IMR-90 (cell line): ENCODE measurements at regions not wholly inside any gene's neighbourhood (a gene's known extent, or its start where the extent isn't known, plus 50 kb on each side); places are given as distances from the start of the nearest gene placed in this dataset.

Source experiments
- ATAC-seq: fragments of 200-7000 bp; cut with Tn5 transposase; 2 replicates; pipeline ENCODE4 v1.9.1; 2020; ENCODE audit warnings: low read depth, mild to moderate bottlenecking, moderate library complexity
- BruUV-seq: library from RNA; stranded (reverse); fragments of 400-500 nt; replicated peaks from 2 replicates; lab custom pipeline; 2021; lab: Mats Ljungman, UMichigan
- CTCF ChIA-PET: fragments of 300-600 bp; formaldehyde crosslinking; extraction: SDS; loops from one replicate; lab custom pipeline; 2021; ENCODE audit warnings: antibody characterized with exemption; lab: Yijun Ruan, JAX
- POLR2A ChIA-PET: fragments of 300-600 bp; sonication (Branson Sonifier 250); formaldehyde crosslinking; loops from one replicate; lab custom pipeline; 2022; ENCODE audit warnings: antibody characterized with exemption; ENCODE audit not compliant: unreplicated experiment; lab: Charles Lee
- DNase-seq: peaks from one replicate; pipeline ENCODE4 v3.0.0; 2013
- H2AFZ ChIP-seq: replicated peaks from 2 replicates; pipeline ENCODE3; 2013; ENCODE audit warnings: low read length, mild to moderate bottlenecking; ENCODE audit not compliant: poor library complexity
- H2AK5ac ChIP-seq: 2 replicates; pipeline ENCODE4 v1.6.1; 2013; ENCODE audit warnings: low read depth, low read length, inconsistent platforms
- H2AK9ac ChIP-seq: replicated peaks from 2 replicates; pipeline ENCODE3; 2013; ENCODE audit warnings: mild to moderate bottlenecking, low read depth, low read length, moderate library complexity; ENCODE audit not compliant: poor library complexity
- H2BK120ac ChIP-seq: 2 replicates; pipeline ENCODE4 v1.6.1; 2013; ENCODE audit warnings: low read depth, low read length, inconsistent platforms
- H2BK15ac ChIP-seq: 3 replicates; pipeline ENCODE4 v1.6.1; 2013; ENCODE audit warnings: low read depth, low read length, inconsistent platforms
- H2BK20ac ChIP-seq: 2 replicates; pipeline ENCODE4 v1.6.1; 2013; ENCODE audit warnings: low read depth, mild to moderate bottlenecking, inconsistent platforms, low read length, moderate library complexity
- H2BK5ac ChIP-seq: 2 replicates; pipeline ENCODE4 v1.6.1; 2013; ENCODE audit warnings: mild to moderate bottlenecking, low read depth, low read length, inconsistent platforms; ENCODE audit not compliant: poor library complexity, severe bottlenecking
- H3K14ac ChIP-seq: replicated peaks from 2 replicates; pipeline ENCODE4 v1.6.1; 2013; ENCODE audit warnings: low read depth, low read length, inconsistent platforms
- H3K18ac ChIP-seq: 2 replicates; pipeline ENCODE4 v1.6.1; 2013; ENCODE audit warnings: low read depth, low read length, control low read depth
- H3K23ac ChIP-seq: 2 replicates; pipeline ENCODE4 v1.6.1; 2013; ENCODE audit warnings: low read depth, low read length, inconsistent platforms
- H3K27ac ChIP-seq: 2 replicates; pipeline ENCODE4 v1.5.1; 2013; ENCODE audit warnings: mild to moderate bottlenecking, control low read depth, low read length; ENCODE audit not compliant: insufficient read depth
- H3K27me3 ChIP-seq: 2 replicates; pipeline ENCODE4 v1.6.1; 2013; ENCODE audit warnings: low read length; ENCODE audit not compliant: control insufficient read depth, insufficient read depth
- H3K36me3 ChIP-seq: 2 replicates; pipeline ENCODE4 v1.6.1; 2013; ENCODE audit warnings: low read length, mixed read lengths; ENCODE audit not compliant: control insufficient read depth, insufficient read depth
- H3K4ac ChIP-seq: 2 replicates; pipeline ENCODE4 v1.6.1; 2013; ENCODE audit warnings: low read depth, low read length, inconsistent platforms
- H3K4me1 ChIP-seq: 2 replicates; pipeline ENCODE4 v1.6.1; 2013; ENCODE audit warnings: low read length, mixed read lengths; ENCODE audit not compliant: control insufficient read depth, insufficient read depth
- H3K4me2 ChIP-seq: 2 replicates; pipeline ENCODE4 v1.6.1; 2013; ENCODE audit warnings: low read depth, mild to moderate bottlenecking, control low read depth, low read length, moderate library complexity
- H3K4me3 ChIP-seq: 2 replicates; pipeline ENCODE4 v1.5.1; 2013; ENCODE audit warnings: low read depth, mild to moderate bottlenecking, control low read depth, low read length, moderate library complexity; ENCODE audit not compliant: insufficient read depth
- H3K56ac ChIP-seq: 2 replicates; pipeline ENCODE4 v1.6.1; 2013; ENCODE audit warnings: low read length, inconsistent platforms; ENCODE audit not compliant: insufficient read depth; ENCODE audit errors: extremely low read depth
- H3K79me1 ChIP-seq, 2 experiments: 2 replicates each; pipeline ENCODE4 v1.6.1; 2013; ENCODE audit warnings: low read length in 2 of 2, inconsistent platforms in 1 of 2, low read depth in 1 of 2
- H3K9ac ChIP-seq: 2 replicates; pipeline ENCODE4 v1.6.1; 2013; ENCODE audit warnings: low read depth, low read length, control low read depth
- H3K9me1 ChIP-seq: 2 replicates; pipeline ENCODE4 v1.6.1; 2013; ENCODE audit warnings: low read length, inconsistent platforms; ENCODE audit not compliant: insufficient read depth
- H3K9me3 ChIP-seq: 2 replicates; pipeline ENCODE4 v1.6.1; 2013; ENCODE audit warnings: low read length; ENCODE audit not compliant: control insufficient read depth, insufficient read depth
- H4K20me1 ChIP-seq: 2 replicates; pipeline ENCODE4 v1.6.1; 2013; ENCODE audit warnings: low read length, inconsistent platforms; ENCODE audit not compliant: insufficient read depth
- H4K5ac ChIP-seq: 2 replicates; pipeline ENCODE4 v1.6.1; 2013; ENCODE audit warnings: mild to moderate bottlenecking, low read depth, low read length, control low read depth
- H4K8ac ChIP-seq, 2 experiments: 2 replicates each; pipeline ENCODE4 v1.6.1; 2013; ENCODE audit warnings: low read depth in 2 of 2, low read length in 2 of 2, control low read depth in 1 of 2, inconsistent platforms in 1 of 2
- H4K91ac ChIP-seq: 2 replicates; pipeline ENCODE4 v1.6.1; 2013; ENCODE audit warnings: low read depth, low read length, inconsistent platforms; ENCODE audit not compliant: insufficient read depth
- BHLHE40 ChIP-seq: fragments of 150-350 bp; IDR thresholded peaks from 2 replicates; pipeline ENCODE4 v1.6.1; 2016; ENCODE audit warnings: mild to moderate bottlenecking, low read depth, low read length
- CEBPB ChIP-seq: IDR thresholded peaks from 2 replicates; pipeline ENCODE4 v1.6.1; 2012; ENCODE audit warnings: low read depth, low read length, improper control_type of control experiment
- CHD1 ChIP-seq: IDR thresholded peaks from 2 replicates; pipeline ENCODE4 v1.6.1; 2012; ENCODE audit warnings: low read depth, low read length, improper control_type of control experiment
- ELK1 ChIP-seq: fragments of 150-350 bp; IDR thresholded peaks from 2 replicates; pipeline ENCODE4 v1.6.1; 2016; ENCODE audit warnings: low read depth, mild to moderate bottlenecking, low read length, moderate library complexity, borderline replicate concordance
- MAFK ChIP-seq: IDR thresholded peaks from 2 replicates; pipeline ENCODE4 v1.6.1; 2012; ENCODE audit warnings: low read depth, low read length, improper control_type of control experiment
- MAZ ChIP-seq: IDR thresholded peaks from 2 replicates; pipeline ENCODE4 v1.6.1; 2012; ENCODE audit warnings: low read depth, mild to moderate bottlenecking, low read length, improper control_type of control experiment, moderate library complexity, borderline replicate concordance
- MXI1 ChIP-seq: IDR thresholded peaks from 2 replicates; pipeline ENCODE4 v1.6.1; 2012; ENCODE audit warnings: low read depth, mild to moderate bottlenecking, low read length, moderate library complexity, borderline replicate concordance
- POLR2A ChIP-seq: IDR thresholded peaks from 2 replicates; pipeline ENCODE4 v1.6.1; 2012; ENCODE audit warnings: mild to moderate bottlenecking, low read depth, low read length
- RCOR1 ChIP-seq: IDR thresholded peaks from 2 replicates; pipeline ENCODE4 v1.6.1; 2012; ENCODE audit warnings: mild to moderate bottlenecking, low read length, improper control_type of control experiment; ENCODE audit not compliant: insufficient replicate concordance
- RFX5 ChIP-seq: IDR thresholded peaks from 2 replicates; pipeline ENCODE4 v1.8.0; 2012; ENCODE audit warnings: low read depth, mild to moderate bottlenecking, low read length, moderate library complexity
- SMC3 ChIP-seq: fragments of 150-350 bp; IDR thresholded peaks from 2 replicates; pipeline ENCODE4 v1.6.1; 2016; ENCODE audit warnings: low read depth, mild to moderate bottlenecking, antibody characterized with exemption, low read length, moderate library complexity
- WGBS, 2 experiments: methylation state at CpG; one replicate each; pipeline versions ENCODE4 v1.1.5 to v1.1.7; 2013; ENCODE audit warnings: missing lambda C conversion rate in 2 of 2; ENCODE audit not compliant: insufficient read length in 1 of 2; ENCODE audit errors: extremely low coverage in 2 of 2; 5-methylcytosine and 5-hydroxymethylcytosine counted together
- dilution Hi-C: fragments of 300-500 bp; cut with HindIII; formaldehyde crosslinking; loops from one replicate; pipeline ENCODE4 v1.14.3; 2018; ENCODE audit warnings: low sequenced_read_pairs; ENCODE audit not compliant: unreplicated experiment
- in situ Hi-C: fragments of 300-500 bp; cut with MboI; formaldehyde crosslinking; loops from 3 replicates; pipeline ENCODE4 v1.14.3; 2019; ENCODE audit warnings: low sequenced_read_pairs, inconsistent platforms, mixed read lengths
- intact Hi-C: fragments of 100-400 bp; cut with micrococcal nuclease; formaldehyde crosslinking; loops from 2 replicates; pipeline ENCODE4 v1.10.0; 2022
- TF ChIP-seq, protein P1 (sequence below): conservative IDR thresholded peaks from 2 replicates; pipeline ENCODE4 v1.5.1; 2012; ENCODE audit warnings: mild to moderate bottlenecking, low read depth, low read length, improper control_type of control experiment
- TF ChIP-seq, protein P2 (sequence below): fragments of 150-350 bp; IDR thresholded peaks from 2 replicates; pipeline ENCODE4 v1.6.1; 2017; ENCODE audit warnings: mild to moderate bottlenecking, antibody characterized with exemption, low read length, low read depth

GRCh38 chr6:105784179-105784578 lies 302.0 kb upstream of the PRDM1 start:
- POLR2A ChIA-PET = interaction anchor here (0.5 kb wide), 1 partner anchor 278 kb away, joined by 3 read pairs; no protein-coding TSS in a partner anchor
- no peaks in the 10 kb centered on the region for H3K9me3 ChIP-seq
- in situ Hi-C loops = no loop called here
- H2AK5ac ChIP-seq = 0 out of 2 replicates have a peak overlapping the region, but pooled peaks have one; percentile 7
- 0 out of 2 replicates have a peak overlapping the region, but pooled peaks have one; percentile 50 for H3K14ac ChIP-seq
- H3K27ac ChIP-seq = no peak overlapping the region
- H3K4me3 ChIP-seq = no peak overlapping the region
- no peak overlapping the region for H3K23ac ChIP-seq
- no peaks in the 10 kb centered on the region for H3K9me1 ChIP-seq
- no peak overlapping the region for H3K4me2 ChIP-seq
- 0 out of 4 replicates have a peak overlapping the region, but pooled peaks of 1 of the 2 experiments have one; percentile 18 for H4K8ac ChIP-seq
- dilution Hi-C loops = no loop called here
- no peaks in the 10 kb centered on the region; the same call in 1 of the 2 replicates for H3K4me1 ChIP-seq
- H2BK5ac ChIP-seq = no peak overlapping the region
- ATAC-seq (no peak), DNase-seq (no peak)
- H2BK20ac ChIP-seq = no peak overlapping the region
- H3K9ac ChIP-seq = no peak overlapping the region
- H2BK15ac ChIP-seq = no peak overlapping the region
- TF ChIP-seq SMC3 = no peak
- no peak for TF ChIP-seq ELK1
- TF ChIP-seq POLR2A = no peak
- no peak for TF ChIP-seq RFX5
- TF ChIP-seq, protein P1, sequence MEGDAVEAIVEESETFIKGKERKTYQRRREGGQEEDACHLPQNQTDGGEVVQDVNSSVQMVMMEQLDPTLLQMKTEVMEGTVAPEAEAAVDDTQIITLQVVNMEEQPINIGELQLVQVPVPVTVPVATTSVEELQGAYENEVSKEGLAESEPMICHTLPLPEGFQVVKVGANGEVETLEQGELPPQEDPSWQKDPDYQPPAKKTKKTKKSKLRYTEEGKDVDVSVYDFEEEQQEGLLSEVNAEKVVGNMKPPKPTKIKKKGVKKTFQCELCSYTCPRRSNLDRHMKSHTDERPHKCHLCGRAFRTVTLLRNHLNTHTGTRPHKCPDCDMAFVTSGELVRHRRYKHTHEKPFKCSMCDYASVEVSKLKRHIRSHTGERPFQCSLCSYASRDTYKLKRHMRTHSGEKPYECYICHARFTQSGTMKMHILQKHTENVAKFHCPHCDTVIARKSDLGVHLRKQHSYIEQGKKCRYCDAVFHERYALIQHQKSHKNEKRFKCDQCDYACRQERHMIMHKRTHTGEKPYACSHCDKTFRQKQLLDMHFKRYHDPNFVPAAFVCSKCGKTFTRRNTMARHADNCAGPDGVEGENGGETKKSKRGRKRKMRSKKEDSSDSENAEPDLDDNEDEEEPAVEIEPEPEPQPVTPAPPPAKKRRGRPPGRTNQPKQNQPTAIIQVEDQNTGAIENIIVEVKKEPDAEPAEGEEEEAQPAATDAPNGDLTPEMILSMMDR = no peak
- TF ChIP-seq MXI1 = no peak
- TF ChIP-seq MAFK = no peak
- no peak for TF ChIP-seq RCOR1
- no peak for TF ChIP-seq CEBPB
- TF ChIP-seq, protein P2, sequence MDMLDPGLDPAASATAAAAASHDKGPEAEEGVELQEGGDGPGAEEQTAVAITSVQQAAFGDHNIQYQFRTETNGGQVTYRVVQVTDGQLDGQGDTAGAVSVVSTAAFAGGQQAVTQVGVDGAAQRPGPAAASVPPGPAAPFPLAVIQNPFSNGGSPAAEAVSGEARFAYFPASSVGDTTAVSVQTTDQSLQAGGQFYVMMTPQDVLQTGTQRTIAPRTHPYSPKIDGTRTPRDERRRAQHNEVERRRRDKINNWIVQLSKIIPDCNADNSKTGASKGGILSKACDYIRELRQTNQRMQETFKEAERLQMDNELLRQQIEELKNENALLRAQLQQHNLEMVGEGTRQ = no peak
- TF ChIP-seq CHD1 = no peak
- no peak for TF ChIP-seq MAZ
- no peak for TF ChIP-seq BHLHE40
- no peak overlapping the region for H2BK120ac ChIP-seq
- H3K79me1 ChIP-seq = no peaks in the 10 kb centered on the region
- H4K5ac ChIP-seq = no peak overlapping the region
- no peaks in the 10 kb centered on the region for H3K36me3 ChIP-seq
- CTCF ChIA-PET = no interaction called here
- no peaks in the 10 kb centered on the region for H4K20me1 ChIP-seq
- H2AK9ac ChIP-seq = peak overlapping the region; percentile 76
- no peak overlapping the region for H2AFZ ChIP-seq
- no peak overlapping the region for H3K56ac ChIP-seq
- BruUV-seq = no TSS peak
- H4K91ac ChIP-seq = no peak overlapping the region
- intact Hi-C loops = no loop called here
- no peaks in the 10 kb centered on the region for H3K27me3 ChIP-seq
- H3K18ac ChIP-seq = no peak overlapping the region
- WGBS, 2 experiments = 58% methylated on average over 2 of the region's 2 CpGs; no CpG with 5 or more reads in 1 of the 2 experiments
- no peak overlapping the region for H3K4ac ChIP-seq
